Neural progenitor cell (in vitro differentiated cells): ENCODE measurements at regions not wholly inside any gene's neighbourhood (a gene's known extent, or its start where the extent isn't known, plus 50 kb on each side); places are given as distances from the start of the nearest gene placed in this dataset.

Source experiments
- CTCF ChIP-seq: fragments of 200-600 bp; sonication (generic); IDR thresholded peaks from 2 replicates; pipeline ENCODE4 v1.5.1; 2017; ENCODE audit warnings: antibody characterized with exemption, mild to moderate bottlenecking
- EZH2 ChIP-seq: fragments of 200-600 bp; sonication (generic); IDR thresholded peaks from 2 replicates; pipeline ENCODE4 v1.6.1; 2017; ENCODE audit warnings: antibody characterized with exemption, mild to moderate bottlenecking, moderate library complexity

- TF ChIP-seq CTCF (no peak), EZH2 (no peak)
These were observed 423.6 kb downstream of the NDFIP2 start for GRCh38 chr13:79904581-79904980.
